ENCODE measurements at regions not wholly inside any gene's neighbourhood (a gene's known extent, or its start where the extent isn't known, plus 50 kb on each side); places are given as distances from the start of the nearest gene placed in this dataset.
"Not testable (repeated sequence)": the region's sequence is repeated elsewhere in the genome, so short reads cannot be mapped to it uniquely, and the experiment has no call there.

DNA sequence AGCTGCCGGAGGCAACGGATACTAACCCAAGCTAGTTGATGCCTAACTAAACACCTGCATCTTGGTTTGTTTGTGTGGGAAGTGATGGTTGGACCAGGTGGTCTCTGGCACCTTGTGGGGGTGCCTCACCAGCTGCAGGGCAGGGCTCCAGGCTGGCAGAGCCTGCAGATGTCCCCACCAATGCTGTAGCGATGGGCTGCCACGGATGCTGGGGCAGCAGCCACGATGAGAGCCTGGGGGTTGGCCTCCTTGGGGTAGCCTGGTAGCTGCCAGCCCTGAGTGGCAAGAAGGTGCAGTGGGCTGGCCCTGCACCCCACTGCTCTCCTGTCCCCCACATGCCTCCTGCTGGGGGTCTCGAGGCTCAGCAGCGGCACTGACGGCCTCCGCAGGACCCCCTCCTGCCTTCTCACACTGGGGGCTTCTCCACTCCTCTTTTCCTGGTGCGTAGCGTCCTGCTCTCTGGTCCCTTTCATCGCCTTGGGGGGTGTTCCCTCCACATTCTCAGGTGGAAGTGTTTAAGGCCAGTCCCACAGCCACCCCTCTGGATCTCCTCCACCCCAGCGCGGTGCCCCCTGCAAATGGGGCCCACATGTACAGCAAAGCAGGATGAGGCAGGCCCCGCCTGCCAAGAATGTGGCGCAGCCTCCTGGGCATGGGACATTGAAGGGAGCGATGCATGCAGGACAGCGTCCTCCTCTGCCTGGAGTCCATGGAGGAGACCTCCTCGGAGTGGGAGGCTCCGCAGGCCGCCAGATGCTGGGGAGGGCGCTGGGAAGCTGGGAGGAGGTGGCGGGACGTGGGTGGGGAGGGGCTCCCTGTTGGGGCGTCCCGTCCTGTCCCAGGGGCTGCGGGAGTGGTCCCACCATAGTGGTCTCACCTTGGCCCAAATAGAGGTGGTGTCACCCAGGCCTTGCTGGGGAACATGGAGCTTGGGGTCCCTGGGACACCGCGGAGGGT lies 173.1 kb downstream of the ASB1 start:
- DNase-seq (ENCODE audit: low read depth), result no peak

- DNase-seq (ENCODE audit: low read depth), result no peak
Measured at GRCh38 chr2:238600506-238601432, 174.0 kb downstream of the ASB1 start.

DNA sequence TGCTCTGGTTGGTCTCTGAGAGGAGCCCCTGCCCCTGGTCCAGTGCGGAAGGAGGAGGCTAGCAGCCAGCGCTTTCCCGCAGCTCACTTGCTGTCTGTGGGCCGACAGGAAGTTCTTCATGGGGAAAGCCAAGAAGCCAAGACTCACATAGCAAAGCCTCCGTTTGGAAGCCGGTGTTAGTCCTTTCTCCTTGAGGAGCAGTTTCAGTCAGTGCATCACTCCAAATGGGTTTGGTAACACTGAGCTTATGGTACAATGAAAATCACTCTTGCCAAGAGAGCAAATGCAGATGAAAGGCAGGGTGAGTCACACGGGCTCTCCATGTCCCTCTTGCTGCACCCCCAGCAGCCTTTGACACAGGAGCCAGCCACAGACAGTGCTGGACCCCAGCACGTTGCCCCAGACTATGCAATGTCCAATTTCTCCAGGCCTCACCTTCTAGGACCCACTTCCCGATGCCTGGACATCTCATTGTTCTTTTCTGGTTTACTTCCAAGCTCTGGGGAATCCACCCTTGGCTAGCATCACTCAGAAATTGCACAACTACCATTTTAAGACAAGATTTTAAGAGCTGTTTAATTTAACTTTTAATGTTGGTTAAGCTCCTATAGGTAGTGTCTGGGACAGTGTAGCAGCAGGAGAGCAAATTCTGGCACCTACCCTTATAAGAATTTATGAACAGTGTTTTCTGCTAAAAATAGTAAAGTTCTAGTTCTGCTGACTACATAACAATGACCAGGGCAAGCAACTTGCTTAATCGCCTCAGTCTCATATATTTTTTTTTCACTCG lies 174.9 kb downstream of the ASB1 start:
- no peak for DNase-seq (ENCODE audit: low read depth)

DNA sequence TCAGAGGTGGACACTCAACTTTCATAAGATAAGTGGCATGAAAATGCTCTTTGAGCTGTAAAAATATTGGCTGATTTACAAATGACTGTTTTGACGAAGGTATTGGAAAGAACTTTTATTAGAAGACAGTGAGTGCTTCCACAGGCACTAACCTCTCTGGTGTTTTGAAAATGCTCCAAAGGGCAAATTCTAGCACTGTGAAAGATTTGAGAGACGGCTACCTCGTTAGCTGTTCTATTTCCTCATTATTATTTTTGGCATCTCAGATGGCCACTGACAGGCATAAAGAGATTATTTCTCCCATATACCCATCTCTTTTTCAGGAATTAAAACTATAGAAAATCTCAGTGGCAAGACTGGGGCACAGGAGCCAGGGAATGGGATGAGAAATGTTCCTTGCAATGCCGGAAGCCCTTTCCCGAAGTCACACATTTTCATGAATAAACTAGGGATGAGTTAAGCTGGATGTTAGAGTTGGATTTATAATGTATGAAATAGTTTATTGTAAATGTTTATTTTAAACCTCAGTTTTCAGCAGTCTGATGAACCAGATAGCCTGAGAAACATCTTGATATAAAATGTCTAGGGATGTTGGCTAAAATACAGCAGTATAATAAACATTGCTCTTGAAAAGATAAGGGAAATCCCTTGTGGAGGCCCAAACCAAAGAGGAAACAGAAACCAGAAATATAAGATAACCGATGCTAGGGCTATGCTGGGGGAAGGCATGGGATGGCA lies 175.7 kb downstream of the ASB1 start:
- no peak for DNase-seq (ENCODE audit: low read depth)

DNA sequence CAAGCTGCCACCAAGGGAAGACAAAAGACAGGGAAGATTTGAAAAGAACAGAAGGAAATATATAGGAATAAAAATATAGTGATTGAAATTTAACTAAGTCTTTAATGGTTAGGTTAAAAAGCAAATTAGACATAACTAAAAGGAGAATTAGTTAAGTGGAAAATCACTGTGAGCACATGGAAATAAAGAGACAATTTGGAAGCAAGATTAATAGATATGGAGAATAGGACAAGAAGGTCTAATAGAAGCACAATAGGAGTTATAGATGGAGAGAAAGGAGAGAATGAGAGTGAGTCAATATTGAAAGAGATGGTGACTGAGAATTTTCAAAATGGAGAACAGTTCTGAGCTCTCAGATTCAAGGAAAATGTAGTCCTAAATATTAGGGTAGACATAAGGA lies 176.9 kb downstream of the ASB1 start:
- no peak for DNase-seq (ENCODE audit: low read depth)

GRCh38 chr2:238606311-238606710 lies 179.6 kb downstream of the ASB1 start:
- DNase-seq (ENCODE audit: low read depth), result no peak

GRCh38 chr2:238613610-238614009 lies 186.9 kb downstream of the ASB1 start:
- DNase-seq (ENCODE audit: low read depth), result no peak

DNA sequence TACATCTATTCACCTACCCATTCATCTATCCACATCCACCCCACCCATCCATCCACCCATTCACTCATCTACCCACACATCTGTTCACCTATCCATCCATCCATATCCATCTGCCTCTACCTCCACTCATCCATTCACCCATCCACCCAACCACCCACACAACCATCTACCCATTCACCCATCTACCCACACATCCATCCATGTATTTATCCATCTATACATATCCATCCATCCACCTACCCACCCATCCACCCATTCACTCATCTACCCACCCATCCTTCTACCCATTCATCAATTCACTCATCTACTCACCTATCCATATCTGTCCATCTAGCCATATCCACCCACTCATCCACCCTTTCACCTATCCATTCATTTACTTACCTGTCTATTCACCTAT lies 187.6 kb downstream of the ASB1 start:
- no peak for DNase-seq (ENCODE audit: low read depth)

DNA sequence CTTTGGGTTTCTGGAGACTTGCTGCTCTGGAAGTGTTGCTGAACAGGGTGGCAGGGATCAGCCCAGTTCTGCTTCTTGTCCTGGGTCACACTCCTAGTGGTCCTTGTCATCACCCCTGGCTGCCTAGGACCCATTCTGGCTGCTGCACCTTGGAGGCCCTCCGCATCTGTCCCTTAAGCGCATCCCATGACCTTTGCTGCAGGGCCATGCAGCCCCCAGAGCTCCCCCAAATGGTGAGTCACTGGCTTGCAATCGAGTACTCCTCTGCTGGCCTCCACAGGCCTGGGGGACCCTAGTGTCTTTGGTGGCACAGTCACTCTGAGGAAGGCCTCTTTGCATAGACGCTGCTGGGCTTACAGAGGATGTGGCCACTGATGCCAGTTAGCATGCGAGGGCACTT lies 188.5 kb downstream of the ASB1 start:
- no peak for DNase-seq (ENCODE audit: low read depth)

GRCh38 chr2:238616681-238617080 lies 190.0 kb downstream of the ASB1 start:
- DNase-seq (ENCODE audit: low read depth), result no peak

DNA sequence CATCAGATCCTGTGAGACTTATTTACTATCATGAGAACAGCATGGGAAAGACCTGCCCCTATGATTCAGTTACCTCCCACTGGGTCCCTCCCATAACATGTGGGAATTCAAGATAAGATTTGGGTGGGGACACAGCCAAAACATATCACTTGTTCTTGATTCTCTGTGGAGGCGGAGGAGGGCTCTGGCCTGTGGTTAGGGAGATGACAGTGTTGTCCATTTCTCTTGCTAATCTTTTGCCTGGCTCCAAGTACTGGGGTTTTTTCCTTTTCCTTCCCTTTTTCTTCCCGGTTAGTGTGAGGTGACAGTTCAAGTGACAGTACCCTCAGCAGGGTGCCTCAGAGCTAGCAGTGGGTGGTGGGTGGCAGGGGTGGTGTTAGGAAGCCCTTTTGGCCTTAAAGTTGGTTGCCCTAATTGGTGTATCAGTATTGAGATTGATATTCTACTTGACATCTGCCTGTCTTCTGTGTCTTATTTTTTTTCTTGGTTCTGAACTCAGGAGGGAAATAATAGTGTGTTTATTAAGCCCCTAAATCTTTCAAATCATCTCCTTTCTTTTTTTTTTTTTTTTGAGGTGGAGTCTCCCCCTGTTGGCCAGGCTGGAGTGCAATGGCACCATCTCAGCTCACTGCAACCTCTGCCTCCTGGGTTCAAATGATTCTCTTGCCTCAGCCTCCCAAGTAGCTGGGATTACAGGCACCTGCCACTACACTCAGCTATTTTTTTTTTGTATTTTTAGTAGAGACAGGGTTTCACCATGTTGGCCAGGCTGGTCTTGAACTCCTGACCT lies 192.0 kb downstream of the ASB1 start:
- DNase-seq (ENCODE audit: low read depth), result not testable (repeated sequence)

DNA sequence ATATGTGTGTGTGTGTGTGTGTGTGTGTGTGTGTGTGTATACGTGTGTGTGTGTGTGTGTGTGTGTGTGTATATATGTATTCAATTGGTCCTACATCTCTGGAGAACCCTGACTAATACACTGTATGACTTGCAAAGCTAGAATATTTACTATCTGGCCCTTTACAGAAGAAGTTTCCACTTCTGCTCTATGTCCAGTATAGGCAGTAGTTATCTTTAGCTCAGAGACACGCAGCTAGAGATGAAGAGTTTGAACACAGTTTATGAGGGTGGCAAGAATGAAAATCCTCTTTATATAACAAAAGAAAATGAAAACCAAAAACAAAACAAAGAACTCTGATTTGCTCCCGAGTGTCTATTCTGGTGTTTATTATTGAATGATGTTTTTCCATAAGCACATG lies 201.2 kb downstream of the ASB1 start:
- DNase-seq (ENCODE audit: low read depth), result no peak

DNA sequence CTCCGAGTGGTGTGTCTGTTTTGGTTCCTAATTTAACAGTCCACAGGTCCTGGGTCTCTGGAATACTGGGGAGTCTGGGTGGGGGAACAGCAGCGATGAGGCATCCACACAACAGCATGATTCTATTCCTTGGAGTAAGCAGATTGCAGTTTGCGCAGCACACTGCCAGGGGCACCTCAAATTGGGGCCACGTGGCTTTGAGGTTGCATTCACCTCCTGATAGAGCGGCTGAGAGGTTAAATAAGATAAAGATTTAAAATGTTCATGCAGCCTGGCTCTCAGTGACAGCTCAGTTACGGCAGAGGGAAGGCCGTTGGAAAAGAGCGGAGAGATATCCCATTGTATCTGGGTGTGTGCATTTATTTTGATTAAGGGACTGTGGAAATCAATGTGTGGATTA lies 202.3 kb downstream of the ASB1 start:
- DNase-seq (ENCODE audit: low read depth), result no peak

DNA sequence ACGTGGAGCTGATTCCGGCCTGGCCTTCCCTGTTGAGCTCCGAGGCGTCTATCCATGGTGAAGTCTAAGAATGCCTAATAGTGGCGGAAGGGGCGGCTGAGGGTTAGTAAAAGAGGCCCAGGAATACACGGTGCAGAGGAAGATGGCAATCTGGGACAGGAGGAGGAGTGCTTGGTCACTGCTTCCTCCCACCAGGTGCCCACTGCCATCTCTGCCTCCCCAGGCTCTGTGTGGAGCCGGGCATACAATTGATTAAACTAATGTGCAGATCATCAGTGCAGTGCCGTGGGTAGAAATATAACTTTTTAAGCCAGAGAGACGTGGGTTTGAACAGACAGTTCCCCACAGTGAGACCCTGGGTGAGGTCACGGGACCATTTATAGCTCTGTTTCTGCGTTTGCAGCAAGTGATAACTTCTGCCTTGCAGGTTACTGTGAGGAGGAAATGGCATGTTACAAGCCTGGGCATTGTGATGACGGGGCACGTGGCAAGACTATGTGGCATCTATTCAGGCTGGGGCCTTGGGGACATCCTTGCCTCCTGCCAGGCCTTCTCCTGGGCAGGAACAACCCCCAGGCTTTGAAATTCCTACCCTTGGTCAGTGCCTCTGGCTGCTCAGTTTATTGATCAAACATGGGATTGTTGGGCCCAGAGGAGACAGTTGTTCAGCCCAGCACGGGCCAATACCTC lies 204.9 kb downstream of the ASB1 start:
- no peak for DNase-seq (ENCODE audit: low read depth)

GRCh38 chr2:238632181-238633060 lies 205.7 kb downstream of the ASB1 start:
- no peak for DNase-seq (ENCODE audit: low read depth)

GRCh38 chr2:238633426-238634328 lies 206.9 kb downstream of the ASB1 start:
- DNase-seq (ENCODE audit: low read depth), result no peak

- DNase-seq (ENCODE audit: low read depth), result no peak
Measured at GRCh38 chr2:238634701-238635357, 208.1 kb downstream of the ASB1 start.
